Sigmoid colon (tissue), 4 donors: ENCODE measurements at regions not wholly inside any gene's neighbourhood (a gene's known extent, or its start where the extent isn't known, plus 50 kb on each side); places are given as distances from the start of the nearest gene placed in this dataset.

Experiments used
- POLR2A ChIP-seq, 2 donors: fragments of 450-650 bp; IDR thresholded peaks; one replicate each; pipeline ENCODE4 v1.6.1; 2016; ENCODE audit warnings: antibody characterized with exemption in 2 of 2, mild to moderate bottlenecking in 2 of 2, moderate library complexity in 2 of 2
- POLR2AphosphoS5 ChIP-seq, 4 donors: sonication (generic); formaldehyde crosslinking; IDR thresholded peaks; one replicate each; pipeline ENCODE4 v1.6.1; 2017; ENCODE audit warnings: antibody characterized with exemption in 4 of 4
- TF ChIP-seq, protein P1 (sequence below), 4 experiments: fragments of 450-650 bp in 3 of 4; fragments of 200-600 bp in 1 of 4; IDR thresholded peaks; one replicate each; pipeline ENCODE4 v1.5.1; 2016 to 2019; ENCODE audit warnings: antibody characterized with exemption in 4 of 4, mild to moderate bottlenecking in 3 of 4, moderate library complexity in 2 of 4

DNA sequence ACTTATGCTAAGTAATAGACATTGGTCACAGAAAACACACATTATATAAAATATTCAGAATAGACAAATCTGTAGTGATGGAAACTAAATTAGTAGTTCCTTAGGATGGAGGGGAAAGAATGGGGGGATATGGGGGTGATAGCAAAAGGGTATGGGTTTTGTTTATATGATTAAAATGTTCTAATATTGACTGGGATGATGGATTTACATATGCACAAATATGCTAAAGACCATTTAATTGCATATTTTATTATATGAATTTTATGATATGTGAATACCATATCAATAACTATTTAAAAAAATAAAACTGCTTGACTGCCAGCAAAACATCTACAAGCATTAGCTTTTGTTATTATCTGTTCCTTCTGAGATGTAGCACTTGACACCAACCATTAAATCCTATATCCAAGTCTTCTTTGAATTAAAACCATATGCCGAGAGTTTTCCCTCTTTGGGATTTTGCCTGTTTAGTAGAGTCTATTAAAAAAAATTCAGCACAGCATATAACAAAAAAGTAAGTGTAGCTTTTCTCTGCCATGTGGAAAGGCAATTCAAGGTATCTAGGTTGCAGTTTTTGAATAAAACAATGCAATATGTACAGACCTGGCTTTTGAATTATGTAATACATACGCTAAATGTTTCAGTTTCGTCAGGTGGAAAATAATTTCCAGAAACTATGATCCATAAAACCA lies 2584.1 kb upstream of the PCDH20 start:
- TF ChIP-seq, protein P1, sequence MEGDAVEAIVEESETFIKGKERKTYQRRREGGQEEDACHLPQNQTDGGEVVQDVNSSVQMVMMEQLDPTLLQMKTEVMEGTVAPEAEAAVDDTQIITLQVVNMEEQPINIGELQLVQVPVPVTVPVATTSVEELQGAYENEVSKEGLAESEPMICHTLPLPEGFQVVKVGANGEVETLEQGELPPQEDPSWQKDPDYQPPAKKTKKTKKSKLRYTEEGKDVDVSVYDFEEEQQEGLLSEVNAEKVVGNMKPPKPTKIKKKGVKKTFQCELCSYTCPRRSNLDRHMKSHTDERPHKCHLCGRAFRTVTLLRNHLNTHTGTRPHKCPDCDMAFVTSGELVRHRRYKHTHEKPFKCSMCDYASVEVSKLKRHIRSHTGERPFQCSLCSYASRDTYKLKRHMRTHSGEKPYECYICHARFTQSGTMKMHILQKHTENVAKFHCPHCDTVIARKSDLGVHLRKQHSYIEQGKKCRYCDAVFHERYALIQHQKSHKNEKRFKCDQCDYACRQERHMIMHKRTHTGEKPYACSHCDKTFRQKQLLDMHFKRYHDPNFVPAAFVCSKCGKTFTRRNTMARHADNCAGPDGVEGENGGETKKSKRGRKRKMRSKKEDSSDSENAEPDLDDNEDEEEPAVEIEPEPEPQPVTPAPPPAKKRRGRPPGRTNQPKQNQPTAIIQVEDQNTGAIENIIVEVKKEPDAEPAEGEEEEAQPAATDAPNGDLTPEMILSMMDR (IDR thresholded peaks at IDR 0.05): no peak
- TF ChIP-seq POLR2A (IDR thresholded peaks at IDR 0.05): no peak
- no peak for TF ChIP-seq POLR2AphosphoS5 (IDR thresholded peaks at IDR 0.05)
